LNCAP (cell line): ENCODE measurements at regions not wholly inside any gene's neighbourhood (a gene's known extent, or its start where the extent isn't known, plus 50 kb on each side); places are given as distances from the start of the nearest gene placed in this dataset.

ENCODE experiments used
- TF ChIP-seq, protein P1 (sequence below): fragments of 450-650 bp; IDR thresholded peaks from 2 replicates; pipeline ENCODE4 v1.5.1; 2017; ENCODE audit warnings: mild to moderate bottlenecking

- TF ChIP-seq, protein P1, sequence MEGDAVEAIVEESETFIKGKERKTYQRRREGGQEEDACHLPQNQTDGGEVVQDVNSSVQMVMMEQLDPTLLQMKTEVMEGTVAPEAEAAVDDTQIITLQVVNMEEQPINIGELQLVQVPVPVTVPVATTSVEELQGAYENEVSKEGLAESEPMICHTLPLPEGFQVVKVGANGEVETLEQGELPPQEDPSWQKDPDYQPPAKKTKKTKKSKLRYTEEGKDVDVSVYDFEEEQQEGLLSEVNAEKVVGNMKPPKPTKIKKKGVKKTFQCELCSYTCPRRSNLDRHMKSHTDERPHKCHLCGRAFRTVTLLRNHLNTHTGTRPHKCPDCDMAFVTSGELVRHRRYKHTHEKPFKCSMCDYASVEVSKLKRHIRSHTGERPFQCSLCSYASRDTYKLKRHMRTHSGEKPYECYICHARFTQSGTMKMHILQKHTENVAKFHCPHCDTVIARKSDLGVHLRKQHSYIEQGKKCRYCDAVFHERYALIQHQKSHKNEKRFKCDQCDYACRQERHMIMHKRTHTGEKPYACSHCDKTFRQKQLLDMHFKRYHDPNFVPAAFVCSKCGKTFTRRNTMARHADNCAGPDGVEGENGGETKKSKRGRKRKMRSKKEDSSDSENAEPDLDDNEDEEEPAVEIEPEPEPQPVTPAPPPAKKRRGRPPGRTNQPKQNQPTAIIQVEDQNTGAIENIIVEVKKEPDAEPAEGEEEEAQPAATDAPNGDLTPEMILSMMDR: no peak
Measured at GRCh38 chr10:130250127-130250526, 113.9 kb downstream of the GLRX3 start.

DNA sequence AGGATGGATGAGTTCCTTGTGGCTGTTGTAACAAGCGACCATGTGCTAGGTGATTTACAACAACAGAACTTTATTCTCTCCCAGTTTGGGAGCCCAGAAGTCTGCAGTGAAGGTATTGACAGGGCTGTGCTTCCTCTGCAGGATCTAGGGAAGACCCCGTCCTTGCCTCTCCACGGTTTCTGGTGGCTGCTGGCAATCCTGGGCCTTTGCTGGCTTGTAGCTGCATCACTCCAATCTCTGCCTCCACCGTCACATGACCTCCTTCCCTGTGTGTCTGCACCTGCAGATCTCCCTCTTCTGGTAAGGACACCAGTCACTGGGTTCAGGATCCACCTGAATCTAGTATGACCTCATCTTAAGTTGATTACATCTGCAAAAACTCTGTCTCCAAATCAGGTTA, 115.6 kb downstream of the GLRX3 start:
- TF ChIP-seq, protein P1: no peak

- TF ChIP-seq, protein P1: no peak
Measured at GRCh38 chr10:130254243-130254642, 118.1 kb downstream of the GLRX3 start.

GRCh38 chr10:130254662-130255061, 118.5 kb downstream of the GLRX3 start:
- TF ChIP-seq, protein P1: no peak

GRCh38 chr10:130255777-130256176, 119.6 kb downstream of the GLRX3 start:
- TF ChIP-seq, protein P1: no peak

GRCh38 chr10:130257897-130258296, 121.7 kb downstream of the GLRX3 start:
- TF ChIP-seq, protein P1: no peak

DNA sequence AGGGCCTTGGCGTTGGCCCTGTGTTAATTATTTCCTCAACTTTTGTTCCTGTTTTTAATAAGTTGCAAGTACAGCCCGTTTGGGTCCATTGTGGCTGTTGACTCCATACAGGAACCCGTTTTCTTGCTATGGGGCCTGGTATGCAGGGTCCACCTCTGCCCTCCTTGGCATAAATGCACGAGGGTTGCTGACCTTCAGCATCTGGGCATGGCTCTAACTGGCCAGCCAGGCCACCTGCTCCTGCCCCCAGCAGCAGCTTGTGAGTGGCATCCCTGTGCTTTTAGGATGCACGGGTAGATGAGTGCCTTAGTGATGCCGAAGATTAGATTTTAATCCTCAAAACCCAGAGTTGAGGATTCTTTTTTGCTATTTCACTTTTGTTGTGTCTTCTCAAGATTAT, 123.2 kb downstream of the GLRX3 start:
- TF ChIP-seq, protein P1: no peak

- TF ChIP-seq, protein P1: no peak
Measured at GRCh38 chr10:130261306-130261705, 125.1 kb downstream of the GLRX3 start.
